Stimulated activated CD4-positive, alpha-beta T cell treated with anti-CD3 and anti-CD28 coated beads, Interleukin-15, amount 100 ng/mL, for 24 hours (primary cell): ENCODE measurements at regions not wholly inside any gene's neighbourhood (a gene's known extent, or its start where the extent isn't known, plus 50 kb on each side); places are given as distances from the start of the nearest gene placed in this dataset.

Experiments
- DNase-seq: peaks from one replicate; pipeline ENCODE4 v3.0.0-alpha.2; 2020

DNA sequence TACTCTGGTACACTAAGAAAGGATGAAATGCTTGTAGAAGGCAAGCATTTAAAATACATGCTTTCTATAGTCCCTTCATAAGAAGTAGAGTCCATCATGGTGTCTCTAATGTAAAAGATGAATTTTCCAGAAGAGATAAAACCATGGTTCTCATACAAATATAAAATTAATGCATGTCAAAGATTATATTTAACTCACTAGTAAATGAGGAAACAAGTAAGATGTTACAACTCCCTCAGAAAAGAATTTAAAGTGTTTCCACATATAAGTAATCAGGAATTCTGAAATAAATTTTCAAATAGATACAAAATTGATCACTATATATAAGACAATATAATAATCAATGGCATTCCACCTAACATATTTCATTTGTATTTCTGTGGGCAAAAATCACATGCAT, 570.3 kb upstream of the CCDC54 start:
- no peak for DNase-seq

DNA sequence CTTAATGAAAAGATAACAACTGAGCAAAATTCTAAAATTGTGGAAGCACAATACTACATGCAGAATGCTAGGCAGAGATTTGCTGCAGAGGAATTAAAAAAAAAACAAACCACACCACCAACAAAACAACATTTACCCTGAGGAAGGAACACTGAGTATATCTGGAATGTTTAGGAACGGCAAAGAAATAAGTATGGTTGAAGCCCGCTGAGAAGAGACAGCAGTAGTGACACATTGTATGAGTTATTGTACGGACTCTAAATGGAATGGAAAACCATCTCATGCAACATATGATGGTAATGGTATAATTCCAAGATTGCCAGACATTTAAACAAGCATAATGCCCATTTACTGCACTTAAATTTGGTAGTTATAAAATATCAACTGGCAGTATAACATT, 568.2 kb upstream of the CCDC54 start:
- DNase-seq, result no peak

DNA sequence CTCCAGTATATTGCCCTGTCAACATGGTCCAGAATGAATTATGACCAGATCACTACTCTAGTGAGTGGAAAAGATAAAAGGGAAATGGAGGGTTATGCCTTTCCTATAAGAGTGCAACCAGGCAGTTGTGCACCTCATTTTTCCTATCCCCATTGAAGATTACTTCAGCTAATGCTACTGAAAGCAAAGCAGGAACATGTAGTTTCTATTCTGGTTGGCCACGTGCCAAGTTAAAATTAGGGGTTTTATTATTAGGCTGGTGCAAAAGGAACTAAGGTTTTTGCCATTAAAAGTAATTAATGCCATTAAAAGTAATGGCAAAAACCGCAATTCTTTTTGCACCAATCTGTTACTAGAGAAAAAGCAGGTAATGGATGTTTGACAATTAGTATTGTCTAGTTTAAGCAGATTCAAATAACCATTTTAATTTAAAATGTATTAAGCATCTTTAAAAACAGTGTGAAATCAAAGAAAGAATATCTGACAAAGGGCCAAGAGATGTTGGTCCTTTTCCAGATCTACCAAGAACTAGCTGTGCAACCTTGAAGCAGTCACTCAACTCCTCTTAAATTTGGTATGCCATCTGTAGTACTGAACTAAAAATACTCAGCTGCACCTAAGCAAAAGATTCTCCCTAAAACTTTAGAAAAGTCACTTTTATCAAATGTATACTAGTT, 567.5 kb upstream of the CCDC54 start:
- no peak for DNase-seq

DNA sequence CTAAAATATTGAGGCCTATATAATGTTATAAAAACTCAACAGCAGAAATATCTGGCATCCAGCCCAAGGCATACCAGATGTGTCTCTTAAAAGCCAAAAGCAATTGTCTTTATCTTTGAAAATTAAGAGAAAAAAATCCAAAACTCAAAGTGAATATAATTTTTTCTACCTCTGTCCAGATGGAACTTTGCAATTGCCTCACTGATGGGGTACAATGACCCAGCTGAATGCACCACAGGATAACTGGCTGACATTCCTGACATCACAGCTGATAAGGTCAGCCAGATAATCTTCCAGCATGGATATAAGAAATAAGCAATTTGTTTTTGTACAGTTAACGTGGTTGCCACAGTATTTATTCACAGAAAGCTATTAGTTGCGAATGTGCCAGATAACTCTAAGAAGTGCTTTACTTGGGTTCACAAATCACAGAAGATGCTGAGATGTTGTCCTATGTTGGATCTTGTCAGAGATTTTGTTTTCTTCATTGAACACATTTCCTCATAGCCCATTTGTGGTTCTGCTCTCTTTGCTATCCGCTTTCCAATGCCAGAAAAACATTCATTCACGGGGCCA, 566.9 kb upstream of the CCDC54 start:
- no peak for DNase-seq

DNA sequence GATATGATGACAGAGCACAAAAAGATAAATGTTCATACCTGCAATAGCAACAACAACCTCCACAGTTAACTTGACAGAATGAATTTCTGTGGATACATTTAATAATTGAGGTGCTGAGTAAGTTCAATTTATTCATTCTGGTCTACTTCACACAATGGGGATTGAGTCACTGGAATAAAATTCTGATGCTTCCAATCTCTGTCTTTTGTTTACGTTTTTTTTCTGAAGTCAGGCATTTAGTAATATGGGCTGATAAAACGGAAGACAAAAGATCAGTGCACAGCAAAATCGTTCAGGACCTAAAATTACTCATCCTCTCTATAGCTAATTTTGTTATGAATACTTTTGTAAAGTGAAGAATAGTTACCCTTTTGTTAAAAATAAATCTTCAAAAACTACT, 565.9 kb upstream of the CCDC54 start:
- DNase-seq, result no peak

DNA sequence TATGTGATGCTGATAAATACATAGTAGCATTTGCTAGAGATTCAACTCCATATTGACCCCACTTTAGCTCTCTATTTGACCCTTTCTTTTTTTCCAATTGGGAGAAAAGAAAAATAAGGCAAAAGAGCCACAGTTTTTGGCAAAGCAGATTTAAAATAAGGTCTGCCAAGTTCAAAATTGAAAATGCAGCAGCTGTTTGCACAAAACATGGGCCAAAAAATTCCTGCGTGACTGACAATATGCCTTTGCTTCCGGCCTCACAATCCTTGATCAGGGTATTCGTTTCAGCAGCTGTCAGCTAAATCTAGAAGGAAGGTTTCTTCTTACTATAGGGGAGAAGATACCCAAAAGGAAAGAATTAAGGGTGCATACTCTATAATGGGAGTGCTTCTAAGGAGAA, 563.5 kb upstream of the CCDC54 start:
- DNase-seq, result no peak

DNA sequence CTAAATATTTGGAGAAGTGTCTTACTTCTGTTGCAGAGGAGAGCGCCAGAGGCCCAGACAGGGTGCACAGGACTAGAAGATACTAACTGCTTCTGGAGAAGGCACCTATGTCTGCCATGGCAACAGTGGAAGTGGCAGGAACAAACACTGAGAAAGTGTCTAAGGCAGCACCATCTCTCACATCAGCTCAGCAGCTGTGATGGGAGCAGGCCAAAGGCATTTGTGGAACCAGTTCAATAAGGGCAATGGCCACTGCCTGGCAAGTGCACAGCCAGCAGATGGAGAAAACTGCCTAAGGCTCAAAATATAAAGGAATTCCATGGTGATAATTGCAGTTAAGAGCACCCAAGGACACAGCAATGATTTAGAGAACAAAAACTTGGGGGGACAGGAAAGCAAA, 563.0 kb upstream of the CCDC54 start:
- DNase-seq, result no peak

DNA sequence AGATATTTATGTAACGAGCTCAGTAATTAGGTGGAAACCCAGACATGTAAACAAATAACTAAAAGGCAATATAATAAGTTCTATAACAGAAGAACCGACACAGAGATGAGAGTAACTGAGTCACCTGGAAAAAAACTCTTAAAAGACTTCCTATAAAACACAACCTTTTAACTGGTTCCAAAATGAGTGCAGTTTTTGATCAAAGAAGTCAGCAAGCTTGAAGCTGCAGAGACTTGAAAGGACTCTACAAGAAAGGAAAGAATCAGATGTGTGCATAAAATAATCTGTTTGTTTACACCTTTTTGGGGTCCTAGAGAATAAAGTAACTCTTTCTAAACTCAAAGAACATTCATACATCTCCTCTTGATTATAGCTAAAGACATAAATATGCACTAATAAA, 560.4 kb upstream of the CCDC54 start:
- DNase-seq, result no peak

DNA sequence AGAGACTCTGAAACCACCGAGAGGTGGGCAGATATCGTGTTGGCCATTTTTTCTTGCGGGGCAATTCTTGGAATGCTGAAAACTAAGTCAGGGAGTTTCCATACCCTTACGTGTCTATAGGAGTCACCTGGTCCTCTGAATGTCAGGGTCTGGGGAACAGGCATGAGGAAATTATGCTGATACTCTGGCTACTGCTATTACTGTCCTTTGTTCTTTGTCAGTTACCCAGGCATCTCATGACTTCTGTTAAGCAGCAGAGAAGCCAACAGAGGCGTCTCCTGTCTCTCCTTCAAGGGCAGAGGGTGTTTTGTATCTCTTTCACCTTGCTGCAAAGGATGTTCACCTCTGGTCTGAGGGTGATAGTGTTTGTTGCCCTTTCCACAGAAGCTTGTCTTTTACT, 559.5 kb upstream of the CCDC54 start:
- no peak for DNase-seq

DNA sequence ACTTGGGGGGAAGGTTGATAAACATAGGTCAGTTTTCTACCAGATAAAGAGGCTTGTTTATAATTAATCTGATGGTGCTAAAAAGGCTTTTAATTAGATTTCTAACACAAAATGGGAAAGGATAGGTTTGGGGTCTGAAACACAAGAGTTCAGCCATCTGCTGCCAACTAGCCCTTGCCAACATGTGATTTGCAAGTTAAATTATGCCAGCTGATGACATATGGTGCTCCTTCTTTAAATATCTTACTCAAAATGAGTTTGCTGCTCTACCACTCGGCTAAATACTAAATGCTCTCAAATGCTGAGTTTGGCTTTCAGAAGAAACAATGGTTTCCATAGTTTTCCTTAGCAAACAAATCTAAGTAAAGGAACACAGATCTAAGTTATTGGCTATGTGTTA, 557.8 kb upstream of the CCDC54 start:
- no peak for DNase-seq

DNA sequence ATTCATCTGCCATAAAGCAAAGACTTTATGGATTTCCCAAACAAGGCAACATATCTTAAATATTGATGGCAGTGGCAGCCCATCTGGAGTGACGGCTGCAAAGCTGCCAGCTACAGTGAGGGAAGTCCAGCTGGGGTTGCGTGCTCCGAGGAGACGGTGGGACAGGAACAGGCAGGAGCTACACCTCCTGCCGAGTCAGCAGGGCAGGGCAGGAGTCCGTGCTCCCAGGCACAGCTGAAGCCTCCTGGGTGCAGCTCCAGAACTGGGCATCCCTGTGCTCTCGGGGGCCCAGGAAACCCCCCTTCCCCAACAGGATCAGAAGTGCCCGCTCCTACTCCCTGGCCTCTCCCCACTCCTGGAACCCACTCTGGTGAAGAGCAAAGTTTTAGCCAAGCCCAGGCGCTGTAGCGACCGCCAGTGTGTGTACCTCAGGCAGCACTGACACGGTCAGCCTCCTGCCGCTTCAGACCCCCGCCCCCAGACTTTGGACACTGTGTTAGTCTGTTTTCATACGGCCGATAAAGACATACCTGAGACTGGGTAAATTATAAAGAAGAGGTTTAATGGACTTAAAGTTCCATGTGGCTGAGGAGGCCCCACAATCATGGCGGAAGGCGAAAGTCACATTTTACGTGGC, 556.4 kb upstream of the CCDC54 start:
- DNase-seq, result no peak

DNA sequence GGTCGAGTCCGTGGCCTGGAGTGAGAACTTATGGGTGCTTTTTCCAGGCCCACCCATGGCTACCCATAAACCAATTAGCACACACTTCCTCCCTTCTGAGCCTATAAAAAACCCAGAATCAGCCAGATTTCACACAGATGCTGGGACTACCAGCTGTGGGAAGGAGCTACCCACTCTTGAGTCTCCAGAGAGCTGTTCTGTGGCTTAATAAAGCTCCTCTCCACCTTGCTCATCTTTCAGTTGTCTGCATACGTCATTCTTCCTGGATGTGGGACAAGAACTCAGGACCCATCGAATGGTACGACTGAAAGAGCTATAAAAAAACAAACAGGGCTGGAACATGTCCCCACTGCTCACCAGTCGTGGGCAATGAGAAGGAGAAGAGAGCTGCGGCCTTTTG, 555.4 kb upstream of the CCDC54 start:
- DNase-seq, result no peak

DNA sequence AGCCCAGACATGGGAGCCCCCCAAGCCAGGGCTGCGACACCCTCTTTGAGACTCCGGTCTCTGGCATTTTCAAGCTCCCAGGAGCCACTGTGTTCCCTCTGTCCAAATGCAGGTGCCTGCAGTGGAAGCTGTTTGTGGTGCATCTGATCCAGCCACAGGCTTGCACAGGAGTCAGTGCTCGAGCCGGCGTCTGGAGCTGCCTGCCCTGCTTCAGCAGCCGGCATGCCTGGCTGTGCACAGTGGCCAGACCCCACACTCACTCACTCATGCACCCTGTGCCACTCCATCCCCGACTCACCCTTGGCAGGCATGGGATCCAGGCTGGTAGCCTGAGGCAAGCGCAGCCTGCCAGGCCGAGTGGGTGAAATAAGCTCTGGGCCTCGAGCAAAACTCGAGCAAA, 555.0 kb upstream of the CCDC54 start:
- no peak for DNase-seq

DNA sequence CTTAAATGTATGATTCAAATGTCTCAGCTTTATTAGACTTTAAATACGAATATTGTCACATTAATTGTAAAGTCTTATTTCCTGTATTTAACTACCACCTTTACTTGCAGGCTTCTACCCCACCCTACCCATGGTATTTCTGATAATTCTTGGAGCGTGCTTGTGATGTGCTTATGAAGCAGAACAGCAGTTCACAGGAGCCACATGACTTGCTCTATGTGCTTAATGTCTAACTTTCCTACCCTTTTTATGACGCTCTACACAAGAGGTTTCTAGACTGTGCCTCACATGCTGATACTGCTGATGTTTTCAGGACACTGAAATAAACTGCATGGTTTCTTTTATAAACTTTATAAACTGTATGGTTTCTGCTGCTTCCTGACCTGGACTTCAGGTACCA, 553.5 kb upstream of the CCDC54 start:
- no peak for DNase-seq

DNA sequence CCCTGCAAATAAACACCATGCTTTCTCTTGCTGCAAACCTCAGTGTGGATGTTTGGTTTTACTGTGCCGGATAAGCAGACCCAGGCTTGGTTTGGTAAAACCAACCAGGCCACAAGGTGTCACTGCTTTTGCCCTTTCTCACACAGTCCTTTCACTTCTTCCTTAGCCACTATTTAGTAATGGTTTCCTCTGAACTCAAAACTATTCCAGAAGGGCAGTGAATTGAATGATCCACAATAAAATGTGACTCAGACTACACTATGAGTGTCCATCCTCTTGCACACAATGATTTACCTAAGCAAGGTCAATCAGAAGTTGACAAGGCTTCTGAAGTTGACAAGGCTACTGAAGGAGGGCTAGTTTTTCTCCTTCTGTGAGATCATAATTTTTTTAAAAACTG, 552.4 kb upstream of the CCDC54 start:
- DNase-seq, result no peak

DNA sequence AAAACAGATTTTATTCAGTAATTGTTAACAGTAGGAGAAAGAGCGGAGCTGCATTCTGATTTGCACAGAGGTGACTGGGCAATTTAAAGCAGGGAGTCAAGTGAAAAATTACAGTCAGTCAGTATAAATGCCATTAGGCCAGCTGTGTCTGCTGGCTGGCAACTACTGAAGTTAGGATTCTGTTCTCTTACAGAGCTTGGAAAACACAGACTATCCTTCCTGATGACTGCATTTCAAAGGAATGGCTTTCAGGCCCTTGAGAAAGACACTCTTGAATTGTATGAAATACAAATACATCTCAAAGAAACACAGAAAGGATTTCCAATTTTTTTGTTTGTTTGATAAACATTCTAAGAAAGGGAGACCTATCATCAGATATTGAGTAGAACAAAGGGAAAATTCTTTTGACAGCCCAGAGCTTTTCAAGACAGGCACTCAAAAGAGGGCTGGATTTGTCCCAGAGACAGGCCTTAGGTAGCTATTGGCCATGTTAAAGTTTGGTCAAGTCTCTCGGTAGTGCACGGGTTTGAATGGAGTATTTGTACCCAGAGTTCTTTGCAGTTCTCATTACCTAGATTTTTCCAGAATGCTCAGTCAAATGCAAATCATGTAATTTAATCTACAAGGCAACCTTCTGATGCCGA, 551.2 kb upstream of the CCDC54 start:
- no peak for DNase-seq

DNA sequence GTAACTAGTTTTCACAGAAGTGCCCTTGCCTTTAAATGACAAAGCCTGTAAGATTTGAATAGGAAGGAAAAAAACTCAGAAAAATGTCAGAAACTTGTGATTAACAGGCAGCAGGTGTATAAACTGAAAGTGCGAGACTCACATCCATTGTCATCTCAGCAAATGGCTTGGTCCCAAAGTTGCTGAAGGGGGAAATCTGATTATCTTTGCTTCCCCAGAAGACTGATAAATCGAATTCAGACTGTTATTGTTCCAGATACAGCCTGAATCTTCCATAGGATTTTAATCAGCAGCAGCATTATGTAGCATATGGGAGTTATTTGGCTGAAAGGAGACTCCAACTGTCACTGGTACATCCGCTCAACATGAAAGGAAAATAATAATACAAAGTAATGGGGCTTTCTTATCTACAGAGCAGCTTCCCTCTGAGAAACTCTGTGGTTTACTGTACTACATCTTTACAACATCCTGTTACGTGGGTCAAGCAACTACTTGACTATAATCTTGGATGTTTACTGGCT, 550.4 kb upstream of the CCDC54 start:
- DNase-seq, result no peak

DNA sequence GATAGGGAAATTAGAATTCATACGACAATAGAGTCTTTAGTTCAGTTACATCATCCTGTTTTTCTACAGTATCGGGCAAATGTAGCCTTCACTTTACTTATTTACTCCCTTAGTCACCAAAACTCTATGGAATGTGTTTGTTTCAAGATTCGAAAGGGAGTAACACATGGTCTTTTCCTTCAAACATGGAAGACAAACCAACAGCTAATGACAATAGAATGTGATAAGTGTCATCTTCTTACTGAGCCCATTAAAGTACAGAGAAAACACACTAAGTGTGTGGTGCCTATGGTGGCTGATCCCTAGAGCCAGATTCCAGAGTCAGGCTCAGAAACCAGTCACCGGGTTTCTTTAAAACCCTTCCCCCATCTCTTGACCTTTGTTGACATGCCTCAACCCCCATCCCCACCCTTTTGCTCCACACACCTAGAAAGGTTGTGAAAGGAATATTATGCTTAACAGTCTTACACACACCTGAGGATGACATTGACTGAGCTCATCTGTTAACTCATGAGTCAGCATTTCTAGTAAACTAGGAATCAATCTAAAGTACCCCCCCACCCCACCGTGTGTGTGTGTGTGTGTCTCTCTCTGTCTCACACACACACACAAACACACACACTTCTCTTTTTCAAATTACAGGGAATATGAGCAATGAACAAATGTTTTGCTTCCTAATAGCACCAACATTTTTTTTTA, 549.6 kb upstream of the CCDC54 start:
- no peak for DNase-seq

DNA sequence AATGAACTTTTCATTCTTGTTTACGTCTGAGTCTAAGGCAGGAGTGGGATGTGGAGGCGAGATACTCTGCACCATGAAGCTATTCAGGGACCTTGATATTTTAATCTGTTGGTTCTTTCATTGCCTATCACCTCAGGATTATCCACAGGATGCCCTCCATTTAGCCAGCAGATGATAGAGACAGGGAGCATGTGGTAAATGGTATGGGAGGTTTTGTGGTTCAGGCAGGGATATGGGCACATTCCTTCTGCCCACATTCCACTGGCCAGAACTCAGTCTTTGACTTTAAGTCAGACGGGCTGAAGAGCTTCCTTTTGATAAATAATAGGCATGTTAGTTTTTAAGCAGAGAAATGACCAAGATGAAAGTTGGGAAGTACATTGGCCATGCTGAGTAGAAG, 548.0 kb upstream of the CCDC54 start:
- DNase-seq, result no peak

DNA sequence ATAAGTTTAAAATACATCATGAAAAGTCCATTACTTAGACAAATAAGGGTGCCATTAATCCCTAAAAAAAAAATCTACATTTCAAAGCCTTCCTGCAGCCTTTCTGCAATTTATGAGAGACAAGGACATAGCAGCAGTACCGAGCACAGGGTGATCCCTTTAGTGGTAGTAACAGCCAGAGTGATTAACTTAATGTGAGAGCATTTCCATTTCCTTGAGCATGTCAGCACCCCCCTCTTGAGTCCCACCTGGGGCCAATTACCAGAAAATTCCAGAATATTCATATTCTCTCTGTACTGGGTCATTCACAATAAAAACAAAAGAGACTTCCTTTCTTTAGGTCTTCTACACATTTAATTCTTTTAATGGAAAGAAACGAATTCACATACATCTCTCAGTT, 546.9 kb upstream of the CCDC54 start:
- no peak for DNase-seq

DNA sequence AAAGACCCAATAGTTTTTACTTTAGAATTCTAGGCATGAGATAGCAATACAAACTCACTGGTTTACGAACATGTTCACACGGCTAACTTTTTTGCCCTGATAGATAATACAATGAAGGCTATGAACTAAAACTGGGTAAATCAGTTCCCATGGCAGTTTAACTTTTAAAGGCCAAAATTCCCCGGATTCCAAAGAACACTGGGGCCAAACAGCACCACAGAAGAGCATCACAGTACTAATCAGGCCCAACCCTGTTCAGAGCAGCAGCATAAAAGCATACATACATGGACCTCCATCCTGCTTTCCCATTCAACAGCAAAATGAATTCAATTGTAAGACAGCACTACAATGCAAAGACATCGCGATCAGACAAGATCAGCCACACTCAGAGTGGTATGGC, 540.3 kb upstream of the CCDC54 start:
- no peak for DNase-seq

DNA sequence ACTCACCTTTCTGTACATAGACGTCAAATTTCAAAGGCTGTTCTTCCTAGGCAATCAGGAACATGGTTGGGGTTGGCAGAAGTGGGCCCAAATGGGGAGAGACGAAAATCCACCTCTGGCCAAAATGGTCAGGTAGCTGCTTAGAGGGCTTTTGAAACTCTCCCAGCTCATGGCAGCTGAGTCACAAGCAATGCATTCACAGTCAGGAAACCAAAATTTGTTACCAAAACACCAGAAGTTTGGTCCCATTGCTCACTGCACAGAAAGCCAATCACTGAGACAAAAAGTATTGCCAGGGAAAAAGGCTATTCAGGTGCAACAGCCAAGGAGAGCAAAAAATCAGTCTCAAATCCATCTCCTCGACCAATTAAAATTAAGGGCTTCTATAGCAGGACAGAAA, 539.6 kb upstream of the CCDC54 start:
- no peak for DNase-seq

DNA sequence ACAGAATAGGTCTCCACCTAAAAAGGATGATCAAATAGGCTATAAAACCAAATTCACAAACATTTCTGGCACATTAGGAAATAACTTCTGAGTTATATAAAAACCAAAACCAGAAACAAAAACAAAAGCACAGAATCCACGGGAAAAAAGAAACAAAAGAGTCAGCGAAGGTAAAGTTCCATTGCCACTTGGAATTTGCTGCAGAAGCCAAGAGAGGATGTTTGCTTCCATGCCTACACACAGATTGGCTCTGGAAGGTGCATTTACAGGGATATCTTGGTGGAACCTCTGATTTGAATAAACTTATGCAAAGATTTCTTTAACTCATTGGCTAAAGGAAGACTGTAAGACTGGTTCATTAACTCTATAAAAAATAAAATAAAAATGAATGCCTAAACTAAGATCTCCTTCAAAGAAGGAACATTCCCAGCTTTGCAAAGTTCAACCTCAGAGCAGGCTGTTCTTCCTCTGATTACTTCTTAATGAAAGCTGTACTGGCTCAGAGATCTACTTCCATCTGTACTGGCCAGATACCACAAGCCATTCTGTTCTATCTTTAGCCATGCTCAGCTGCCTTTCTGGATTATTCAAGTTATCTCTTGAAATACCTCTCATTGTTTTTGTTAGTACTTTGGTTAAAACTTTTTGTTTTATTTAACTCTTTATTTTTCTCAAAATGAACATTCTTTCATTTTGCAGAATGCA, 537.5 kb upstream of the CCDC54 start:
- DNase-seq, result no peak
